NCI-H1694 treated with DMSO at 0.1 percent for 48 hours (cell line): ENCODE measurements at regions not wholly inside any gene's neighbourhood (a gene's known extent, or its start where the extent isn't known, plus 50 kb on each side); places are given as distances from the start of the nearest gene placed in this dataset.

Experiments
- DNase-seq: peaks from one replicate; lab custom pipeline; 2025; lab: John Stamatoyannopoulos, UW

DNA sequence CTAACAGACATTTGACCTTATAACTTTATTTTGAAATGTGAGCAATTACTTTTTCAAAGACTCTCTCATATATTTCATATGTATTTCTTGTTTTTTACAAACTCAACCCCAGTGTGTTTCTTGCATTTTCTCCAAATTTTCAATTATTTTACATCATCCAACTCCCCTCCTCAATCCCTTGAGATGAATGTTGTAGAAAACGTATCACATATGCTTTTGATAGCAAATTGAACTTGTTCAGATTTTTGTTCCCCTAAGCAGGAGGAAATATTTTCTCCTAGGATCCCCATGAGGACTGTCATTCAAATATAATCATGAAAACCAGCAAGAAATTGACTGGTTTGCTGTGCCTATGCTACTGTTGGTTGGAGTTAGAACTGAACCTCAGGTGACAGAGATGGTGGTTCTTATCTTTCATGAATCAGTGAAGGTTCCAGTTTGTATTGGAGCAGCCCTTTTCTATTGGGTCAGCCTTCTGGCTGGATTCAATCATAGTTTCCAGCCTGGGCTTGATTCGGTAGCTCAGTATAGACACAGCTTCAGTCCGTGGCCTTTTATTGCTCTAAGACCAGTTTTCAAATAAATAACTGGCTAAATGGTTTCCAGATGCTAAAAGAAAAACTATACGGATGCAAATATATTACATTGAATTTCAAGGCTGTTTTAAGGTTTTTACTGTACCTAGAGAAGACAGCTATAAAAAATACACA is 591.0 kb downstream of the EPHA4 start:
- DNase-seq = no peak

DNA sequence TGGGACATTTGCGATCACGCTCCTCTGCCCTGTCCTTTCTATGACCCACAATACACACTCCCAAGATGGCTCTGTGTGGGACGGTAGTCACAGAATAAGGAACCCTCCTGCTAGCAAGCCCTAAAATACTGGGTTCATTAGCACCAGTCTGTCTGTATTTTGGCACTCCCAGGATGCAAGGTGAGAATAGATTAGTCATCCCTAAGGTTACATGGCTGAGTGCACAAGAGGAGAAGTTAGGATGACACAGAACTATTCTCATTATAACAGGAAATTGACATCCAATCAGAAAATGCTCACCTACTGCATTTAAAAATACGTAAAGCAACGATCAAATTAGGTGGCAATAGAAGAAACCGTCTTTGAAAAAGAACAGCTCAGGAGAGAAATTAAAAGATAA is 590.2 kb downstream of the EPHA4 start:
- no peak for DNase-seq

GRCh38 chr2:220985561-220985960 is 586.5 kb downstream of the EPHA4 start:
- DNase-seq = no peak

GRCh38 chr2:220987839-220988238 is 584.3 kb downstream of the EPHA4 start:
- no peak for DNase-seq

DNA sequence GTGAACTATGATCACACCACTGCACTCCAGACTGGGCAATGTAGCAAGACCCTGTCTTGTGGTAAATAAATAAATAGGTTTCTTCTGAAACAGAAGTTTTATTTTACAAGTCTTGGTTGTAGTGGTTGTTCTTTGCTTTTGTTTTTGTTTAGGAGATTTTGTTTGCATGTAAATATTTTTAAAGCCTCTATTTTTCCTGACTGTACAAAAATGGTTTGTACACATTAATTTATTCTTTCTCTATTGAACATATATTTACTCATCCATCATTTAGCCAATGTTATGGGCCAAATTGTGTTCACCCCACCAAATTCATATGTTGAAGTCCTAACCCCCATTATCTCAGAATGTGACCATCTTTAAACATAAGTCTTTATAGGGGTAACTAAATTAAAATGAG is 580.1 kb downstream of the EPHA4 start:
- DNase-seq = no peak

DNA sequence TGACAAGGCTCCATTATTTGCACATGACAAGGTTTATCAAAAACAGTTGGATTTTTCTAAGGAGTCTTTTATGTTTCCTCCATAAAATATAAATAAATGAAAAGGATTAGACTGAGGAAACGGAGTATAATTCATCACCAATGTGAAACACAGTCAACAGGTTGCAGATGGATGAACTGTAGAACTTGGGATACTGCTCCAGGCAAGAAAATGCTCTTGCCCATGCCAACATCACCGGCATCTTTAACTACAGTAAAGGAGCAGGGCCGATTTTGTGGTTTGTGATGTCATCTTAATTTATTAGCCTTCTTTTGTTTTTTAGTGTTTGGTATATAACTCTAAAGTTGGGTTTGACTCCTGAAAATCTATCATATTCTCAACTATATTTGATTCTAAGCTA is 577.3 kb downstream of the EPHA4 start:
- no peak for DNase-seq

DNA sequence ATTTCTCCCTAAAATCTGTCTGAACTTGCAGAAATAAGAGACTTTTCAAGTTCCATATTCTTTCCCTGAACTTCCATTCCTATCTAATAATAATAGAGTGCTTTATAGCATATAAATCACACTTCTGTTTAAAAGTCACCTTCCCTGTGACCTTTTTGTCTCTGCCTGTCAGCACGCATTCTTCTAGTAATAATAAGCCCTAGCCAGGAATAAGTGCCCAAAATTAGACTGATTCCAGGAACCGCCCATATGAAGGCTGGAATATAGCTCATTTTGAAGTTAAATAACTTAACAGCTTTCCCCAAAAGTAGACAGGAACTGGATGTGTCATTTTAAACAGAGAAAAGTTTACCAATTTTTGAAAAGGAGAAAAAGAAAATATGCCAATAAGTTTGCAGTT is 576.5 kb downstream of the EPHA4 start:
- no peak for DNase-seq

DNA sequence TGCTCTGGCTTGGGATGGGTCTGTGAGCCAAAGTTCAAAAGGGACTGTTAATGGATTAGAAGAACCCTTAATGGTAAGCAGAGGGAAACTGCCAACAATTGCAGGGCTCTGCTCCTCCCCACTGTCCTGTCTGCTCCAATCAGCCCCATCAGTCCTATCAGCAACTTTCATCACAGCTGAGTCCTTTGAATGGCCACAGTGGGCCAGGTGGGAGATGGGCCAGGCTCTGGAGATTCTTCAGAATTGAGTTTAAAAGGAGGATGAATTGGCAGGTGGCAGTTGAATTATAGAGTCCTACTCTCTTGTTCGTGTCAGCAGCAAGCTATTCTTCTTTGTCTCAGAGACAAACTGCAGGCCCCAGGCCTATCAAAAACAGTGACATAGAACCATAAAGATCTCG is 573.9 kb downstream of the EPHA4 start:
- no peak for DNase-seq

- no peak for DNase-seq
These were observed 572.7 kb downstream of the EPHA4 start for GRCh38 chr2:220999356-220999755.

DNA sequence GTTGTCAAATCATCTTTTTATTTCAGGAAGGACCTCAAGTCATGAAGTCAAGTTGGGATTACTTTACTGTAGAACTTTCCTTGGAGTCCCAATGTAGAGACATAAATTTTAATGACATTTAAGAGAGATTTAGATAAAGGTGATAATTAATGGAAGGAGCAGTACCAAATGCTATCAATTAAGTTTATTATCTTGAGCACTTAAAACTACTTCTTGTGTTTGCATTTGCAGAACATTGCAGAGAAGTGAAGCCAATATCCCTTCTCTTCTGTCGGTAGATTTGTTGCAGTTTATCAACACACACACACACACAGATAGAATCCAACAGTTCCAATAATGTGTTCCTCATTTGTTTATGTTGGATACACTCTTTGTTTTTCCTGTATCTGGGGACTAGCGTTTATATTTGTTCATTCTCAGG is 570.7 kb downstream of the EPHA4 start:
- no peak for DNase-seq

DNA sequence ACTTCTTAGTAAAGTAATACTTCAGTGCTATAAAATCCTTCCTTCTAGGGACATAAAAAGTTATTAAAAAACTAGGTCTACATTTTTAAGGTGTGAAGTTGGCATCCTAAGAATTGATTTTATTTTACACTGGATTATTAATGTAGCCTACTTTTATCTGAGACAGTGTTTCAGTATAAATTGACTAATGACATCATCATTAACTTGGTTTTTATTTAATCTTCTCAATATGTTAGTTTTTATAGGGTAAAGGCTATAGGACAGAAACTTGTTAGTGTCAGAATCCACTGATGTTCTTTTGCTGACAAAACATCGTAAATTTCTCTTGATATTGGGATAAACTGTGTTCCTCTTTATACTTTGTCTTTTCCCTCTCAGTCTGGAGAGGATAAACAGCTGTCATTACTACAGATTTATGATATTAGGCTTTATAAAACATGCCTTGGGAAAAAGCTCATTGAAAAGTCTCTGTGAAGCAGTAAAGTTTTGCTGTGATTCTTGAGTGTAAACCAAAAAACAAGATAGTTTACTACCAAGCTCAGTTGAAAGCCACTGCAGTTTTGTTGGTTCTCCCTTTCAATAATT is 569.9 kb downstream of the EPHA4 start:
- DNase-seq = no peak

- DNase-seq = no peak
These were observed 566.8 kb downstream of the EPHA4 start for GRCh38 chr2:221005338-221005737.

GRCh38 chr2:221006084-221006483 is 566.0 kb downstream of the EPHA4 start:
- no peak for DNase-seq

DNA sequence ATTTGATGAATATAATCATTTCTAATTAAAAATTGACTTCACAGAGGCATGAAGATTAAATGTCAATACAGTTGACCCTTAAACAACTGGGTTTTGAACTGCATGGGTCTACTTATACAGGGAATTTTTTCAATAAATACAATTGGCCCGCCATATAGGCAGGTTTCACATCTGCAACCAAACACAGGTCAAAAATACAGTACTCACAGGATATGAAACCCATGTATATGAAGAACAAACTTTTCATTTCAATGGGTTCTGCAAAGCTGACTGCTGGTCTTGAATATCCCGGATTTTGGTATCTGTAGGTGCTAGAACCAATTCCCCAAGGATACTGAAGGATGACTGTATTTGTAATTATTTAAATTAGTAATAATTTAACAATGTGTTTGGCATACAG is 555.6 kb downstream of the EPHA4 start:
- DNase-seq = no peak

GRCh38 chr2:221018262-221018661 is 553.8 kb downstream of the EPHA4 start:
- no peak for DNase-seq

DNA sequence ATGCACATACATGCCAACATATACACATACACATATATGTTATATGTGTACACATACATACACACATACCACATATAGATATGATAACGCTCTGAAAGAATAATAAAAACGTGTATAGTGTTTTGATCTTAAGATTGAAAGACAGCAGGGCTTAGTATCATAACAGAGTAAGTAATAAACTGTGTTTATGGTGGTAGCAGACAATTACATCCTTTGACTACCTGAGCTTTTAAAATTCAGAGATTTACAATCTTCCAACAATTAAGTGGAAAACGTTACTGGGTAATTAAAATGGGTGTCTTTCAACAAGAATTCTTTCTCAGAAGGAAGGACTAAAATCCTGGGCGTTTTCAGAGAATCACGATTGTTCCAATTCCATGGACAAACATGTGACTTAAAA is 552.4 kb downstream of the EPHA4 start:
- DNase-seq = no peak

DNA sequence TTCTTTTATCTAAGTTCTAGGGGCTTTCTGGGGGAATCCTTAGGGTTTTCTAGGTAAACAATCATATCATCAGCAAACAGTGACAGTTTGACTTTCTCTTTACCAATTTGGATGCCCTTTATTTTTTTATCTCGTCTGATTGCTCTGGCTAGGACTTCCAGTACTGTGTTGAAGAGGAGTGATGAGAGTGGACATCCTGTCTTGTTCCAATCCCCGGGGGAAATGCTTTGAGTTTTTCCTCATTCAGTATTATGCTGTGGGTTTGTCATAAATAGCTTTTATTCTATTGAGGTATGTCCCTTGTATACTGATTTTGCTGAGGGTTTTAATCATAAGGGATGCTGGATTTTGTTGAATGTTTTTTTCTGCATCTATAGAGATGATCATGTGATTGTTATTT is 549.5 kb downstream of the EPHA4 start:
- no peak for DNase-seq

DNA sequence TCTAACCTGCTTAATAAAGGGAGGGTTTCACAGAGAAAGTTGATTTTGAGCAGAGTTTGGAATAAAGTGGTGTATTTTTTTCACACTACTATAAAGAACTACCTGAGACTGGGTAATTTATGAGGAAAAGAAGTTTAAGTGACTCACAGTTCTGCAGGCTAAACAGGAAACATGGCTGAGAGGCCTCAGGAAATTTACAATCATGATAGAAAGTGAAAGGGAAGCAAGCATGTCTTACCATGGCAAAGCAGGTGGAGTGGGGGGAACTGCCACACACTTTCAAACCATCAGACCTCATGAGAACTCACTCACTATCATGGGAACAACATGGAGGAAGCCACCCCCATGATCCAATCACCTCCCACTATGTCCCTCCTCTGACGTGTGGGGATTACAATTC is 546.7 kb downstream of the EPHA4 start:
- DNase-seq = no peak

- DNase-seq = no peak
These were observed 537.9 kb downstream of the EPHA4 start for GRCh38 chr2:221034026-221034701.

DNA sequence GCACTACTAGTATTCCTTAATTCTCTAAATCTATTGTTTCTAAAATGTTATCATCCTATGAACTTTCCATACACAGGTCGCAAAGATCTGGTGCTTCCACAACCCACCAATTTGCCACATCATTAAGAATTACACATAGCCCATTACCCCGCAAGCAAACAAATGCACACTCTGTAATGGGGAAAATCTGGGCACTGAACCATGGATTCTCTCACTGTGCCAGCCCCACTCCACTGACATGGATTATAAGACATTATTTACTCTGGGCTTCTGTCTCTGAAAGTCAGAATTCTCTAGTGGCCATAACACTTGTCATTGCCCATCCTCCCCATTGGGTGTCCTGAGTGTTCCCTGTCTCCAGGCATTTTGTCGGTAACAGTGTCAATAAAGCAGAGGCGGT is 537.1 kb downstream of the EPHA4 start:
- DNase-seq = no peak

GRCh38 chr2:221042926-221043325 is 529.2 kb downstream of the EPHA4 start:
- no peak for DNase-seq

- DNase-seq = no peak
These were observed 527.3 kb downstream of the EPHA4 start for GRCh38 chr2:221044781-221045180.

DNA sequence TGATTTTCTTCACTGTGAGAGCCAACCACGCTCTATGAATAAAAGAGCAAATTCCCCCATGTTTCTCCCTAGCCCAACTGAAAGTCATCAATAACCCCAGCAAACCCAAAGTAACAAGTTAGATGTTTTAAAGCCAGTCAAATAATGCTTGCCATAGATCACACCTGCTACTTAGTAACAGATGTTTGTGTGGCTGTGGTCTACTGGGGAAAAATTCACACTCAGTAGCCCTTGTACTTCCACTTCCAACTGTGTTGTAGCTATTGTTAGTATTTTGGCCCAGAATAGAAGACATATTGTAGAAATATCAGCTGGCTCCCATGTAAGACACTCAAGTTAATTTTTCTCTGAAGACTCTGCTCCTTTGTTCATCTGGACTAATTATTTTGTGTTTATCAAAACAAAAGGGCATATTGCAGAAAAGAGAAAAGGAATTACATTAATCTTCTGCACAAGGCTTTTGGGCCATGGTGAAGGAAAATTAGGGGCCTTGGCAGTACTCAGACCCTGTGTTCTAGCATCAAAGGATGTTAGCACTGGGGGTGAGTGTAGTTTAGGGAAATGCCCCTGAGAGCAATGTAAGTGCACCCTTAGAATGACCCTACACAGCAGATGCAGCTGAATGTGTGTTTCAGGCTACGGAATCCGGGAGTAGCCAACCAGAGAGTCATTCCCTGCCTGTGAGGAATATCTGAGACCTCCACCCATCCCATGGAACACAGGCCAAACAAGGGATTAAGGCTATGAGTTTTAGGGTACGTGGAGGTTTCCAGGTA is 521.9 kb downstream of the EPHA4 start:
- no peak for DNase-seq
